ENCODE measurements at regions not wholly inside any gene's neighbourhood (a gene's known extent, or its start where the extent isn't known, plus 50 kb on each side); places are given as distances from the start of the nearest gene placed in this dataset.

GRCh38 chr13:60318186-60318585 is 78.8 kb upstream of the TDRD3 start:
- H3K9ac ChIP-seq (ENCODE audit: low read depth, low read length): no peak overlapping the region
- BruUV-seq (replicated peaks): no TSS peak
- in situ Hi-C loops (cut with MboI; ENCODE audit: low sequenced_read_pairs): no loop called here

More at GRCh38 chr13:60318186-60318585, 78.8 kb upstream of the TDRD3 start:
- H2BK5ac ChIP-seq (ENCODE audit: low read depth, low read length, poor library complexity, severe bottlenecking): no peak overlapping the region
- H2BK120ac ChIP-seq (ENCODE audit: low read depth, low read length): no peak overlapping the region
- H2AFZ ChIP-seq (replicated peaks; ENCODE audit: low read length, poor library complexity): no peak overlapping the region
- no peak overlapping the region for H3K23ac ChIP-seq (ENCODE audit: low read depth, low read length)
- no peak overlapping the region for H4K5ac ChIP-seq (ENCODE audit: low read depth, low read length)
- intact Hi-C loops (cut with micrococcal nuclease): loop anchor here (10.0 kb wide), 1 partner anchor 133 kb away; no protein-coding TSS in a partner anchor
- no peak overlapping the region for H3K4me3 ChIP-seq (ENCODE audit: insufficient read depth, low read depth, low read length)
- ATAC-seq (ENCODE audit: low read depth) (no peak), DNase-seq (no peak)
- no peak overlapping the region for H4K8ac ChIP-seq (ENCODE audit: low read depth in 2 of 2, low read length in 2 of 2)
- H3K4me2 ChIP-seq (ENCODE audit: low read depth, low read length): no peak overlapping the region
- no peaks in the 10 kb centered on the region for H3K9me1 ChIP-seq (ENCODE audit: insufficient read depth, low read length)
- no peaks in the 10 kb centered on the region for H4K20me1 ChIP-seq (ENCODE audit: insufficient read depth, low read length)
- H2BK20ac ChIP-seq (ENCODE audit: low read depth, low read length): no peak overlapping the region
- H3K56ac ChIP-seq (ENCODE audit: extremely low read depth, insufficient read depth, low read length): no peak overlapping the region
- H3K4me1 ChIP-seq (ENCODE audit: control insufficient read depth, insufficient read depth, low read length): no peaks in the 10 kb centered on the region
- no CpG with 5 or more reads among the region's 3 CpGs for WGBS, 2 experiments (ENCODE audit: extremely low coverage in 2 of 2, insufficient read length in 1 of 2)
- CTCF ChIA-PET: interaction anchor here (0.6 kb wide), 1 partner anchor 206 kb away, joined by 3 read pairs; no protein-coding TSS in a partner anchor
- no peak overlapping the region for H3K27ac ChIP-seq (ENCODE audit: insufficient read depth, low read length)
- H3K14ac ChIP-seq (replicated peaks; ENCODE audit: low read depth, low read length): no peak overlapping the region
- no peak overlapping the region for H2BK15ac ChIP-seq (ENCODE audit: low read depth, low read length)
- dilution Hi-C loops (cut with HindIII; ENCODE audit: low sequenced_read_pairs, unreplicated experiment): no loop called here
- H3K9me3 ChIP-seq (ENCODE audit: control insufficient read depth, insufficient read depth, low read length): no peaks in the 10 kb centered on the region
- H4K91ac ChIP-seq (ENCODE audit: insufficient read depth, low read depth, low read length): no peak overlapping the region
- no peak overlapping the region for H3K18ac ChIP-seq (ENCODE audit: low read depth, low read length)
- H3K4ac ChIP-seq (ENCODE audit: low read depth, low read length): no peak overlapping the region
- peaks cover 6% of the 10 kb centered on the region for H3K27me3 ChIP-seq (ENCODE audit: control insufficient read depth, insufficient read depth, low read length)
- TF ChIP-seq ELK1 (IDR thresholded peaks at IDR 0.05; ENCODE audit: borderline replicate concordance, low read depth, low read length) (no peak), SMC3 (IDR thresholded peaks at IDR 0.05; ENCODE audit: low read depth, low read length) (no peak), NFE2L2 (IDR thresholded peaks at IDR 0.05; ENCODE audit: low read depth, low read length) (no peak), CEBPB (IDR thresholded peaks at IDR 0.05; ENCODE audit: low read depth, low read length) (no peak), CHD1 (IDR thresholded peaks at IDR 0.05; ENCODE audit: low read depth, low read length) (no peak), RFX5 (IDR thresholded peaks at IDR 0.05; ENCODE audit: low read depth, low read length) (no peak), BHLHE40 (IDR thresholded peaks at IDR 0.05; ENCODE audit: low read depth, low read length) (no peak), FOS (IDR thresholded peaks at IDR 0.05; ENCODE audit: low read depth, low read length) (no peak)
- no peaks in the 10 kb centered on the region for H3K79me1 ChIP-seq (ENCODE audit: low read depth in 1 of 2, low read length in 2 of 2)
- no peak overlapping the region for H2AK9ac ChIP-seq (replicated peaks; ENCODE audit: low read depth, low read length, poor library complexity)
- no peak overlapping the region for H2AK5ac ChIP-seq (ENCODE audit: low read depth, low read length)
- H3K36me3 ChIP-seq (ENCODE audit: control insufficient read depth, insufficient read depth, low read length): no peaks in the 10 kb centered on the region
- POLR2A ChIA-PET (ENCODE audit: unreplicated experiment): no interaction called here

Data from IMR-90 (cell line).